Breast epithelium (tissue), 3 donors: ENCODE measurements at regions not wholly inside any gene's neighbourhood (a gene's known extent, or its start where the extent isn't known, plus 50 kb on each side); places are given as distances from the start of the nearest gene placed in this dataset.
"Not testable (repeated sequence)": the region's sequence is repeated elsewhere in the genome, so short reads cannot be mapped to it uniquely, and the experiment has no call there.

Experiments used
- POLR2A ChIP-seq: fragments of 450-650 bp; IDR thresholded peaks from one replicate; pipeline ENCODE4 v1.6.1; 2016; ENCODE audit warnings: antibody characterized with exemption, mild to moderate bottlenecking, moderate library complexity
- POLR2AphosphoS5 ChIP-seq, 3 donors: sonication (generic); formaldehyde crosslinking; IDR thresholded peaks; one replicate each; pipeline ENCODE4 v1.6.1; 2017; ENCODE audit warnings: antibody characterized with exemption in 3 of 3
- TF ChIP-seq, protein P1 (sequence below), 3 donors: fragments of 450-650 bp; IDR thresholded peaks; one replicate each; pipeline ENCODE4 v1.5.1; 2016 to 2017; ENCODE audit warnings: antibody characterized with exemption in 3 of 3, mild to moderate bottlenecking in 3 of 3, moderate library complexity in 3 of 3

DNA sequence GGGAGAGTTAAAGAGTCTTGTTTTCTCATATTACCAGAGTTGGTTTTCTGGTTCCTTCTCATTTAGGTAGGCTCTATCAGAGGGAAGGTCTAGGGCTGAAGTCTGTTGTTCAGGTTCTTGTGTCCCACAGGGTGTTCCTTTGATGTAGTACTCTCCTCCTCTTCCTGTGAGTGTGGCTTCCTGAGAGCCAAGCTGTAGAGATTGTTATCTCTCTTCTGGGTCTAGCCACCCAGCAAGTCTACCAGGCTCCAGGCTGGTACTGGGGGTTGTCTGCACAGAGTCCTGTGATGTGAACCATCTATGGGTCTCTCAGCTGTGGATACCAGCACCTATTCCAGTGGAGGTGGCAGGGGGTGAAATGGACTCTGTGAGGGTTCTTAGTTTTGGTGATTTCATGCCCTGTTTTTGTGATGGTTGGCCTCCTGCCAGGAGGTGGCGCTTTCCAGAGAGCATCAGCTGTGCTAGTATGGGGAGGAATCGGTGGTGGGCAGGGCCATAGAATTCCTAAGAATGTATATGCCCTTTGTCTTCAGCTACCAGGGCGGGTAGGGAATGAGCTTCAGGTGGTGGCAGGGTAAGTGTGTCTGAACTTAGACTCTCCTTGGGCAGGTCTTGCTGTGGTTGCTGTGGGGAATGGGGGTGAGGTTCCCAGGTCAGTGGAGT is 65.5 kb upstream of the OLIG3 start:
- TF ChIP-seq, protein P1, sequence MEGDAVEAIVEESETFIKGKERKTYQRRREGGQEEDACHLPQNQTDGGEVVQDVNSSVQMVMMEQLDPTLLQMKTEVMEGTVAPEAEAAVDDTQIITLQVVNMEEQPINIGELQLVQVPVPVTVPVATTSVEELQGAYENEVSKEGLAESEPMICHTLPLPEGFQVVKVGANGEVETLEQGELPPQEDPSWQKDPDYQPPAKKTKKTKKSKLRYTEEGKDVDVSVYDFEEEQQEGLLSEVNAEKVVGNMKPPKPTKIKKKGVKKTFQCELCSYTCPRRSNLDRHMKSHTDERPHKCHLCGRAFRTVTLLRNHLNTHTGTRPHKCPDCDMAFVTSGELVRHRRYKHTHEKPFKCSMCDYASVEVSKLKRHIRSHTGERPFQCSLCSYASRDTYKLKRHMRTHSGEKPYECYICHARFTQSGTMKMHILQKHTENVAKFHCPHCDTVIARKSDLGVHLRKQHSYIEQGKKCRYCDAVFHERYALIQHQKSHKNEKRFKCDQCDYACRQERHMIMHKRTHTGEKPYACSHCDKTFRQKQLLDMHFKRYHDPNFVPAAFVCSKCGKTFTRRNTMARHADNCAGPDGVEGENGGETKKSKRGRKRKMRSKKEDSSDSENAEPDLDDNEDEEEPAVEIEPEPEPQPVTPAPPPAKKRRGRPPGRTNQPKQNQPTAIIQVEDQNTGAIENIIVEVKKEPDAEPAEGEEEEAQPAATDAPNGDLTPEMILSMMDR (IDR thresholded peaks at IDR 0.05), result not testable (repeated sequence)
- TF ChIP-seq POLR2A; POLR2AphosphoS5 (IDR thresholded peaks at IDR 0.05): not testable (repeated sequence)
